Neural progenitor cell (in vitro differentiated cells): ENCODE measurements at regions not wholly inside any gene's neighbourhood (a gene's known extent, or its start where the extent isn't known, plus 50 kb on each side); places are given as distances from the start of the nearest gene placed in this dataset.

ENCODE experiments used
- DNase-seq: peaks from one replicate; pipeline ENCODE4 v3.0.0-alpha.2; 2016; ENCODE audit warnings: low spot score
- H2AFZ ChIP-seq: fragments of 200-600 bp; sonication (generic); replicated peaks from 2 replicates; pipeline ENCODE4 v1.6.1; 2016; ENCODE audit warnings: antibody characterized with exemption
- H3F3A ChIP-seq: fragments of 200-600 bp; sonication (generic); 2 replicates; pipeline ENCODE4 v1.6.1; 2016; ENCODE audit warnings: antibody characterized with exemption, low read depth
- H3K27ac ChIP-seq: fragments of 200-600 bp; sonication (generic); 2 replicates; pipeline ENCODE4 v1.5.1; 2016; ENCODE audit warnings: mild to moderate bottlenecking
- H3K27me3 ChIP-seq: fragments of 200-600 bp; sonication (generic); 2 replicates; pipeline ENCODE4 v1.6.1; 2016; ENCODE audit warnings: mild to moderate bottlenecking, moderate library complexity
- H3K36me3 ChIP-seq: fragments of 200-600 bp; sonication (generic); 2 replicates; pipeline ENCODE4 v1.5.1; 2016
- H3K4me1 ChIP-seq: fragments of 200-600 bp; sonication (generic); 2 replicates; pipeline ENCODE4 v1.6.1; 2016; ENCODE audit warnings: mixed run types
- H3K4me2 ChIP-seq: fragments of 200-600 bp; sonication (generic); 2 replicates; pipeline ENCODE4 v1.6.1; 2016
- H3K4me3 ChIP-seq: fragments of 200-600 bp; sonication (generic); 2 replicates; pipeline ENCODE4 v1.5.1; 2016
- H3K79me2 ChIP-seq: fragments of 200-600 bp; sonication (generic); 2 replicates; pipeline ENCODE4 v1.6.1; 2016; ENCODE audit warnings: low read depth
- H3K9ac ChIP-seq: fragments of 200-600 bp; sonication (generic); 2 replicates; pipeline ENCODE4 v1.6.1; 2016
- H3K9me3 ChIP-seq: fragments of 200-600 bp; sonication (generic); 2 replicates; pipeline ENCODE4 v1.5.1; 2016; ENCODE audit warnings: low read depth
- H4K20me1 ChIP-seq: fragments of 200-600 bp; sonication (generic); 2 replicates; pipeline ENCODE4 v1.6.1; 2016; ENCODE audit warnings: low read depth
- H3K27ac Mint-ChIP-seq: 3 replicates; pipeline ENCODE4 v1.8.0; 2021; ENCODE audit warnings: mixed read lengths
- H3K27me3 Mint-ChIP-seq: 2 replicates; pipeline ENCODE4 v1.8.0; 2022; ENCODE audit warnings: low read depth, mild to moderate bottlenecking, inconsistent platforms, moderate library complexity, mixed read lengths; ENCODE audit not compliant: insufficient read depth
- H3K36me3 Mint-ChIP-seq: 3 replicates; pipeline ENCODE4 v1.8.0; 2021; ENCODE audit warnings: mixed read lengths
- H3K4me1 Mint-ChIP-seq: 3 replicates; pipeline ENCODE4 v1.8.0; 2021; ENCODE audit warnings: mixed read lengths
- H3K4me3 Mint-ChIP-seq: 3 replicates; pipeline ENCODE4 v1.8.0; 2021; ENCODE audit warnings: mild to moderate bottlenecking, moderate library complexity, mixed read lengths
- H3K9me3 Mint-ChIP-seq: 3 replicates; pipeline ENCODE4 v1.8.0; 2020; ENCODE audit warnings: mixed read lengths
- CTCF ChIP-seq: fragments of 200-600 bp; sonication (generic); IDR thresholded peaks from 2 replicates; pipeline ENCODE4 v1.5.1; 2017; ENCODE audit warnings: antibody characterized with exemption, mild to moderate bottlenecking
- EZH2 ChIP-seq: fragments of 200-600 bp; sonication (generic); IDR thresholded peaks from 2 replicates; pipeline ENCODE4 v1.6.1; 2017; ENCODE audit warnings: antibody characterized with exemption, mild to moderate bottlenecking, moderate library complexity
- EZH2phosphoT487 ChIP-seq: fragments of 200-600 bp; sonication (generic); IDR thresholded peaks from 2 replicates; pipeline ENCODE4 v1.6.1; 2017; ENCODE audit warnings: antibody characterized with exemption

GRCh38 chr5:123964884-123965283 lies 452.9 kb downstream of the CSNK1G3 start:
- peaks cover 11% of the 10 kb centered on the region for H3K4me1 ChIP-seq
- H3K9me3 ChIP-seq: no peaks in the 10 kb centered on the region
- no peak overlapping the region for H2AFZ ChIP-seq
- H3K27ac ChIP-seq: no peak overlapping the region
- H3F3A ChIP-seq: no peaks in the 10 kb centered on the region
- TF ChIP-seq EZH2phosphoT487: no peak
- TF ChIP-seq EZH2: no peak
- no peak for TF ChIP-seq CTCF
- no peak overlapping the region for H3K4me3 Mint-ChIP-seq
- H3K79me2 ChIP-seq: no peaks in the 10 kb centered on the region
- peaks cover 7% of the 10 kb centered on the region for H3K36me3 Mint-ChIP-seq
- H3K4me3 ChIP-seq: no peak overlapping the region
- H3K27me3 ChIP-seq: no peaks in the 10 kb centered on the region
- H3K27ac Mint-ChIP-seq: no peak overlapping the region
- no peak overlapping the region for H3K4me2 ChIP-seq
- H4K20me1 ChIP-seq: no peaks in the 10 kb centered on the region
- no peak for DNase-seq
- H3K9me3 Mint-ChIP-seq: peaks cover 19% of the 10 kb centered on the region
- H3K27me3 Mint-ChIP-seq: peaks cover 2% of the 10 kb centered on the region
- no peak overlapping the region for H3K9ac ChIP-seq
- H3K4me1 Mint-ChIP-seq: peaks cover 13% of the 10 kb centered on the region
- no peaks in the 10 kb centered on the region for H3K36me3 ChIP-seq

GRCh38 chr5:123960526-123960925 lies 448.5 kb downstream of the CSNK1G3 start:
- H3K9me3 Mint-ChIP-seq: peaks cover 10% of the 10 kb centered on the region
- no peak for DNase-seq
- H3K4me2 ChIP-seq: no peak overlapping the region
- H3K27me3 Mint-ChIP-seq: peaks cover 2% of the 10 kb centered on the region
- H3K36me3 Mint-ChIP-seq: peaks cover 7% of the 10 kb centered on the region
- TF ChIP-seq CTCF (no peak), EZH2phosphoT487 (no peak), EZH2 (no peak)
- H3K9ac ChIP-seq: no peak overlapping the region
- no peaks in the 10 kb centered on the region for H4K20me1 ChIP-seq
- H3K36me3 ChIP-seq: no peaks in the 10 kb centered on the region
- no peaks in the 10 kb centered on the region for H3K27me3 ChIP-seq
- no peaks in the 10 kb centered on the region for H3K79me2 ChIP-seq
- no peak overlapping the region for H3K27ac ChIP-seq
- H3K4me3 ChIP-seq: no peak overlapping the region
- no peak overlapping the region for H3K27ac Mint-ChIP-seq
- H3K4me3 Mint-ChIP-seq: no peak overlapping the region
- H3K9me3 ChIP-seq: no peaks in the 10 kb centered on the region
- H3K4me1 ChIP-seq: peaks cover 4% of the 10 kb centered on the region
- no peak overlapping the region for H2AFZ ChIP-seq
- H3K4me1 Mint-ChIP-seq: peaks cover 9% of the 10 kb centered on the region
- no peaks in the 10 kb centered on the region for H3F3A ChIP-seq

- Histone ChIP-seq H3K4me1 (no peaks in the 10 kb centered on the region), H3K4me2 (no peak overlapping the region), H3K9ac (no peak overlapping the region), H2AFZ (no peak overlapping the region), H4K20me1 (no peaks in the 10 kb centered on the region), H3F3A (no peaks in the 10 kb centered on the region), H3K36me3 (no peaks in the 10 kb centered on the region), H3K27ac (no peak overlapping the region), H3K4me3 (no peak overlapping the region), H3K79me2 (no peaks in the 10 kb centered on the region), H3K9me3 (no peaks in the 10 kb centered on the region), H3K27me3 (no peaks in the 10 kb centered on the region)
- H3K4me3 Mint-ChIP-seq: no peak overlapping the region
- H3K4me1 Mint-ChIP-seq: peaks cover 21% of the 10 kb centered on the region
- no peaks in the 10 kb centered on the region for H3K36me3 Mint-ChIP-seq
- no peaks in the 10 kb centered on the region for H3K27me3 Mint-ChIP-seq
- no peak overlapping the region for H3K27ac Mint-ChIP-seq
- no peak for DNase-seq
- H3K9me3 Mint-ChIP-seq: peaks cover 16% of the 10 kb centered on the region
- TF ChIP-seq CTCF (no peak), EZH2phosphoT487 (no peak), EZH2 (no peak)
These were observed 439.6 kb downstream of the CSNK1G3 start for GRCh38 chr5:123951582-123951977.
